ENCODE measurements at regions not wholly inside any gene's neighbourhood (a gene's known extent, or its start where the extent isn't known, plus 50 kb on each side); places are given as distances from the start of the nearest gene placed in this dataset.

- POLR2A ChIA-PET = no interaction called here
- no peak overlapping the region for H3K4me3 Mint-ChIP-seq (ENCODE audit: unreplicated experiment)
- no peak for DNase-seq (ENCODE audit: unreplicated experiment)
- H3K36me3 Mint-ChIP-seq (ENCODE audit: insufficient read depth, unreplicated experiment) = no peaks in the 10 kb centered on the region
- CTCF ChIA-PET = no interaction called here
- TF ChIP-seq, protein P1, sequence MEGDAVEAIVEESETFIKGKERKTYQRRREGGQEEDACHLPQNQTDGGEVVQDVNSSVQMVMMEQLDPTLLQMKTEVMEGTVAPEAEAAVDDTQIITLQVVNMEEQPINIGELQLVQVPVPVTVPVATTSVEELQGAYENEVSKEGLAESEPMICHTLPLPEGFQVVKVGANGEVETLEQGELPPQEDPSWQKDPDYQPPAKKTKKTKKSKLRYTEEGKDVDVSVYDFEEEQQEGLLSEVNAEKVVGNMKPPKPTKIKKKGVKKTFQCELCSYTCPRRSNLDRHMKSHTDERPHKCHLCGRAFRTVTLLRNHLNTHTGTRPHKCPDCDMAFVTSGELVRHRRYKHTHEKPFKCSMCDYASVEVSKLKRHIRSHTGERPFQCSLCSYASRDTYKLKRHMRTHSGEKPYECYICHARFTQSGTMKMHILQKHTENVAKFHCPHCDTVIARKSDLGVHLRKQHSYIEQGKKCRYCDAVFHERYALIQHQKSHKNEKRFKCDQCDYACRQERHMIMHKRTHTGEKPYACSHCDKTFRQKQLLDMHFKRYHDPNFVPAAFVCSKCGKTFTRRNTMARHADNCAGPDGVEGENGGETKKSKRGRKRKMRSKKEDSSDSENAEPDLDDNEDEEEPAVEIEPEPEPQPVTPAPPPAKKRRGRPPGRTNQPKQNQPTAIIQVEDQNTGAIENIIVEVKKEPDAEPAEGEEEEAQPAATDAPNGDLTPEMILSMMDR (IDR thresholded peaks at IDR 0.05; ENCODE audit: unreplicated experiment) = no peak
- H3K9me3 Mint-ChIP-seq (ENCODE audit: unreplicated experiment) = peaks cover 59% of the 10 kb centered on the region
- H3K4me1 Mint-ChIP-seq (ENCODE audit: insufficient read depth, unreplicated experiment) = no peaks in the 10 kb centered on the region
- H3K27me3 Mint-ChIP-seq (ENCODE audit: insufficient read depth, unreplicated experiment) = no peaks in the 10 kb centered on the region
- intact Hi-C loops (cut with micrococcal nuclease) = no loop called here
- no peak overlapping the region for H3K27ac Mint-ChIP-seq (ENCODE audit: low read depth, unreplicated experiment)
- BruUV-seq (replicated peaks) = no TSS peak
Observed at GRCh38 chr19:31817971-31818797, 468.9 kb upstream of the TSHZ3 start.

DNA sequence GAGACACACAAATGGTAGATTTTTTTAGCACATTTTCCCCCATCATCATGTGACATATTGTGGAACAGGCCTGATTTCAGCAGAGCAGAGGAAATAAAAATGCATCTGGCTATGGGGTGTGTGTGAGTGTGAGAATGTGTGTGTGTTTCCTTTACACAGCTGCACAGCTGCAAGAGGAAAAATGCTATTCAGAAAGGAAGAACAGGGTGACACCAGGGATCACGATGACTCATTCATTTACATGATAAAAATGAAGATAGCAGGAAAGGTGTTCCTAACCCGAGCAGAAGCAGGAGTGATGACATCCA, 469.5 kb upstream of the TSHZ3 start:
- ChIA-PET CTCF (no interaction called here), POLR2A (no interaction called here)
- TF ChIP-seq, protein P1 (IDR thresholded peaks at IDR 0.05; ENCODE audit: unreplicated experiment) = no peak
- Mint-ChIP-seq H3K4me3 (ENCODE audit: unreplicated experiment) (no peak overlapping the region), H3K36me3 (ENCODE audit: insufficient read depth, unreplicated experiment) (no peaks in the 10 kb centered on the region), H3K9me3 (ENCODE audit: unreplicated experiment) (peaks cover 55% of the 10 kb centered on the region), H3K27me3 (ENCODE audit: insufficient read depth, unreplicated experiment) (no peaks in the 10 kb centered on the region), H3K27ac (ENCODE audit: low read depth, unreplicated experiment) (no peak overlapping the region), H3K4me1 (ENCODE audit: insufficient read depth, unreplicated experiment) (no peaks in the 10 kb centered on the region)
- no TSS peak for BruUV-seq (replicated peaks)
- DNase-seq (ENCODE audit: unreplicated experiment) = no peak
- intact Hi-C loops (cut with micrococcal nuclease) = no loop called here

GRCh38 chr19:31819837-31820236, 470.6 kb upstream of the TSHZ3 start:
- H3K4me1 Mint-ChIP-seq (ENCODE audit: insufficient read depth, unreplicated experiment) = no peaks in the 10 kb centered on the region
- no peaks in the 10 kb centered on the region for H3K36me3 Mint-ChIP-seq (ENCODE audit: insufficient read depth, unreplicated experiment)
- intact Hi-C loops (cut with micrococcal nuclease) = no loop called here
- H3K27ac Mint-ChIP-seq (ENCODE audit: low read depth, unreplicated experiment) = no peak overlapping the region
- ChIA-PET CTCF (no interaction called here), POLR2A (no interaction called here)
- no TSS peak for BruUV-seq (replicated peaks)
- H3K4me3 Mint-ChIP-seq (ENCODE audit: unreplicated experiment) = no peak overlapping the region
- no peaks in the 10 kb centered on the region for H3K27me3 Mint-ChIP-seq (ENCODE audit: insufficient read depth, unreplicated experiment)
- H3K9me3 Mint-ChIP-seq (ENCODE audit: unreplicated experiment) = peaks cover 53% of the 10 kb centered on the region
- DNase-seq (ENCODE audit: unreplicated experiment) = no peak
- TF ChIP-seq, protein P1 (IDR thresholded peaks at IDR 0.05; ENCODE audit: unreplicated experiment) = no peak

- Mint-ChIP-seq H3K27me3 (ENCODE audit: insufficient read depth, unreplicated experiment) (no peaks in the 10 kb centered on the region), H3K36me3 (ENCODE audit: insufficient read depth, unreplicated experiment) (no peaks in the 10 kb centered on the region), H3K9me3 (ENCODE audit: unreplicated experiment) (peaks cover 64% of the 10 kb centered on the region), H3K4me1 (ENCODE audit: insufficient read depth, unreplicated experiment) (no peaks in the 10 kb centered on the region), H3K27ac (ENCODE audit: low read depth, unreplicated experiment) (no peak overlapping the region), H3K4me3 (ENCODE audit: unreplicated experiment) (no peak overlapping the region)
- BruUV-seq (replicated peaks) = no TSS peak
- CTCF ChIA-PET = no interaction called here
- TF ChIP-seq, protein P1 (IDR thresholded peaks at IDR 0.05; ENCODE audit: unreplicated experiment) = no peak
- no peak for DNase-seq (ENCODE audit: unreplicated experiment)
- intact Hi-C loops (cut with micrococcal nuclease) = no loop called here
- POLR2A ChIA-PET = no interaction called here
Observed at GRCh38 chr19:31821346-31821745, 472.1 kb upstream of the TSHZ3 start.
